GM21381 (cell line): ENCODE measurements at regions not wholly inside any gene's neighbourhood (a gene's known extent, or its start where the extent isn't known, plus 50 kb on each side); places are given as distances from the start of the nearest gene placed in this dataset.
"Not testable (repeated sequence)": the region's sequence is repeated elsewhere in the genome, so short reads cannot be mapped to it uniquely, and the experiment has no call there.

Experiments used
- ATAC-seq: cut with Tn5 transposase; IDR thresholded peaks from one replicate; pipeline ENCODE4 v1.9.1; 2021; ENCODE audit warnings: mild to moderate bottlenecking, moderate library complexity; ENCODE audit not compliant: unreplicated experiment

DNA sequence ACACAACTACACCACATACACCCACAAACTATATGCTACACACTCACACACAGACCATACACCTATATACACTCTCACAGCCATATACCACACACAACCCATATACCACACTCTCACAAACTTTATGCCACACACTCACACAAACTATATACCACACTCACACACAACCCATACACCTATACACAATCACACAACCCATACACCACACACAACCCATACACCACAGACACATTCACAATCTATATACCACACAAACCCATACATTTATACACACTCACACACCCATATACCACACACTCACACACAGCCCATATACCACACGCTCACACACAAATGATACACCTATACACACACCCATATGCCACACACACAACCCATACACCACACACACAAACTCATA lies 163.3 kb downstream of the TMEM121 start:
- no peak for ATAC-seq

DNA sequence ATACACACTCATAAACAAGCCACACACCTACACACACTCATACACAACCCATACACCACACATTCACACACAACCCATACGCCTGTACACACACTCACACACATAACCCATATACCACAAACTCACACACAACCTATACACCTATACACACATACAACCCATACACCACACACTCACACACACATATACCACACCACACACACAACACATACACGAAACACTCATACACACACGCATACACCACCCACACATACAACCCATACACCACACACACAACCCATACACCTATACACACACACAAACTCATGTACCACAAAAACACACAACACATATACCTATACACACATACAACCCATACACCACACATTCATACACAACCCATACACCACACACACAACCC lies 164.3 kb downstream of the TMEM121 start:
- no peak for ATAC-seq

DNA sequence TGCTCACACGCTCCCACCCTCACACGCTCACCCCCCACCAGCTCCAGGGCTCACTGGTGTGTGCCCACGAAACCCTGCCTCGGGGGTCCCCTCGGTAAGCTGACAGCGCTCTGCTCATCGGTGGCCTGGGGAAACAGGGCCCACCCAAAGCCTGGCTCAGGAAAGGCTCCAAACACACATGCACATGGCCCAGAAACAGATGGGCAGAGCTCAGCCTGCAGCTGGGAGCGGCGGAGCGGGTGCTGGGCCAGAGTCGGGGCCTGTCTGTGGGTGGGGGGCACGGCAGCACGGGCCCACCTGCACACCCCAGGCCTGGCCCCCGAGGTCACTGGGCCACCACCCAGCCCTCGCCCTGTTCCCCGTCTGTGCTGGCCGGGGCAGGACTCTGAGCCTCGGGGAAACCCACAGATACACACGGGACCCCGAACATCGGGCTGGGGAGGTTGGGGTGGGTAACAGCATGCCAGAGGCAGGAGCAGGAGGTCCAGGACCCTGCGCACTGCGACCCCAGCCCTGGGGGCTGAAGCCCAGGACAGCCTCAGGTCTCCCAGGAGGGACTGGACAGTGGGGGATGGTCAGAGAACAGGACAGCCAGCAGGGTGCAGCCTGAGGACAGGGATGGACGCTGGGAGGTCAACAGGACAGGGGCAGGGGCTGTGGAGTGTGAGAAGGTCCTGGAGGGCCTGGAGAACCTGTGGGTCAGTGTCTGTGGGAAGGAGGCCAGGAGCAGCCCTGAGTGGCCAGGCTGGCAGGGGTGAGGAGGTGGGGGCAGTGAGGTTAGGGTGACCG lies 165.1 kb downstream of the TMEM121 start:
- ATAC-seq: not testable (repeated sequence)

DNA sequence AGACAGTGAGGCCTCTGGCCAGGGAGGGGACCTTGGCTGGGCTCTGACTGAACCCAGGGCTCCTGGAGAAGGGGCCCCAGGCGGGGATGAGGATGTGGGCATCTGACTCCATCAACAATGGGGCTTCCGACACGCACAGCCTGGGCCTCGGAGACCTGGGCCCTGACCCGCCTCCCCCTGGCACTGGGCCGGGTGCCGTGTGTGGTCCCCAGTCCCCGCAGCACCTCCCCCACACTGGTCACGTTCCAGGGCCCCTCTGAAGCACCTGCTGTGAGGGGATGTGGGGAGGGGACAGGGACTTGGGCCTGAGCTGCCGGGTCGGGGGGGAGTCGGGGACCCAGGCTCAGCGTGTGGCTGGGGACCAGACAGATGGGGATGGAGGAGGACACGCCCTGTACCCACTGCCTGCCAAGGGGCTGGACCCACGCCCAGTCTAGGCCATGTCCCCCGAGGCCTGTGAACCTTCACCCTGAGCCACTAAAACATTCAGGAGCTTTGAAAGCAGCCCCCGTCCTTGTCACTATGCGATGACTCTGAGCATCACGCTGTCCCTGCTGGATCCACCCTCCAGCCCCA lies 165.8 kb downstream of the TMEM121 start:
- not testable (repeated sequence) for ATAC-seq

DNA sequence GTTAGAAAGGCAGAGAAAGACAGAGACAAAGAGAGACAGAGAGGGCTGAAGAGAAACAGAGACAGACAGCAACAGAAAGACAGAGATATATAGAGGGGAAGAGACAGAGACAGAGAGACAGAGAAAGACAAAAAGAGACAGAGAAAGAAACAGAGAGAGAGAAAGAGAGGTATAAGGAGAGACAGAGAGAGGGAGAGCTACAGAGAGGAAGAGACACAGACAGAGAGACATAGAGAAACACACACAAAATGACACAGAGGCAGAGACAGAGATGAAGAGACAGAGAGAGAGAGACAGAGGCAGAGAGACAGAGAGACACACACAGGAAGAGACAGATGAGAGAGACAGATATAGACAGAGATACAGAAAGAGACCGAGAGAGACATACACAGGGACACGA lies 168.6 kb downstream of the TMEM121 start:
- no peak for ATAC-seq

DNA sequence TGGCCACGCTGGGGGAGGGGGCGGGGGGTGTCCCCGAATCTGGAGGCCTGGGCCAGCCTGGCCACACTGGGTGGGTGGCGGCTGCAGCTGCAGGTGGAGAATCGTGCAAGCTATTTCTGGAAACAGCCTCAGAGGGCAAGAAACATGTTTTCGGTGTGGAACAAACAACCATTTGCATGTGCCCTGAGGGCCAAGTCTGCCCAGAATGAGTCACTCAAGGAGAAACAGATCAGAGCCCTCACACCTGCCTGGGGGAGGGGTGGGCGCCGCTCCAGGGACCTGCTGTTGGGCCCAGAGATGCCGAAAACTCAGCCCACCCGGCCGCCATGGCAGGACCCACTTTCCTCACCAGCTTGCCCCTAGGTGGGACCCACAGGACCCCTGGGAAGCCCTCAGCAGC lies 170.0 kb downstream of the TMEM121 start:
- peak; percentile 52 for ATAC-seq

DNA sequence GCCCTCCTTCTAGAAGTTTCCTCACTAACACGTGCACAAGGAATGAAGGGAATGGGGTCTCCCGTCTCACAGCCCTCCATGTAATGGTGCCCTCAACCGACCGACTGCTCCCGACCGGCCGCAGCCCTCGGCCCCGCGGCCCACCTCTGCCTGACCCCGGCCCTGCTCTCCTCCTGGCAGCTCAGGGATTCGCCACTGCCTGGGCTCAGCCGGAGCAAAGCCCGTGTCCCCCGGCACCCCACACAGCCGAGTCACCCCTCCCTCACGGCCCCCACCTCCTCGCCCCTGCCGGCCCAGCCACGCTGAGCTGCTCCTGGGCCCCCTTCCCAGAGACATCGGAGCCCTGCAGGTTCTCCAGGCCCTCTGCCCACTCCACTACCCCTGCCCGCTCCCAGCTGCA lies 171.0 kb downstream of the TMEM121 start:
- ATAC-seq: not testable (repeated sequence)

DNA sequence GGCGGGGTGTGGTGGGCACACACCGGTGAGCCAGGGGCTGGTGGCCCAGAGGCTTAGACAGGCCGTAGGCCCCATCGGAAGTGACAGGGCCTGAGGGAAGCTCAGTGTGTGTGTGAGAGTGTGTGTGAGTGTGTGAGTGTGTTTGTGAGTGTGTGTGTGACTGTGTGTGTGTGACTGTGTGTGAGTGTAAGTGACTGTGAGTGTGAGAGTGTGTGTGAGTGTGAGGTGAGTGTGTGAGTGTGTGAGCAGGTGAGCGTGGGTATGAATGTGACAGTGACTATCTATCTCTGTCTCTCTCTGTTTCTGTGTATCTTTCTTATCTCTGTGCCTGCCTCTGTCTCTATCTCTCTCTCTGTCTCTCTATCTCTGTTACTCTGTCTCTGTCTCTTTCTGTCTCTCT lies 171.6 kb downstream of the TMEM121 start:
- not testable (repeated sequence) for ATAC-seq

DNA sequence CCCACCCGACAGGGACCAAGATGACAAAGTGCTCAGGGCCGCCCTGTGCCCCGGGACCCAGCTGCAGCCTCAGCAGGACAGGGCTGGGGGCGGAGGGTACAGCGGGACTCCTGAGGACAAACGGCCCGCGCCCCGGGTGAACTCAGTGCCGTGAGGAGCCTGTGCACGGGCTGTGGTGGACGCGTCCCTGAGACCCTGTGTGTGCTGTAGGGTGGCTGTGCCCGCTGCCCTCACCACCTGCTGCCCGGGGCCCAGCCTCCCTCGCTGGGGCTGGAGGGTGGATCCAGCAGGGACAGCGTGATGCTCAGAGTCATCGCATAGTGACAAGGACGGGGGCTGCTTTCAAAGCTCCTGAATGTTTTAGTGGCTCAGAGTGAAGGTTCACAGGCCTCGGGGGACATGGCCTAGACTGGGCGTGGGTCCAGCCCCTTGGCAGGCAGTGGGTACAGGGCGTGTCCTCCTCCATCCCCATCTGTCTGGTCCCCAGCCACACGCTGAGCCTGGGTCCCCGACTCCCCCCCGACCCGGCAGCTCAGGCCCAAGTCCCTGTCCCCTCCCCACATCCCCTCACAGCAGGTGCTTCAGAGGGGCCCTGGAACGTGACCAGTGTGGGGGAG lies 172.7 kb downstream of the TMEM121 start:
- ATAC-seq: not testable (repeated sequence)

DNA sequence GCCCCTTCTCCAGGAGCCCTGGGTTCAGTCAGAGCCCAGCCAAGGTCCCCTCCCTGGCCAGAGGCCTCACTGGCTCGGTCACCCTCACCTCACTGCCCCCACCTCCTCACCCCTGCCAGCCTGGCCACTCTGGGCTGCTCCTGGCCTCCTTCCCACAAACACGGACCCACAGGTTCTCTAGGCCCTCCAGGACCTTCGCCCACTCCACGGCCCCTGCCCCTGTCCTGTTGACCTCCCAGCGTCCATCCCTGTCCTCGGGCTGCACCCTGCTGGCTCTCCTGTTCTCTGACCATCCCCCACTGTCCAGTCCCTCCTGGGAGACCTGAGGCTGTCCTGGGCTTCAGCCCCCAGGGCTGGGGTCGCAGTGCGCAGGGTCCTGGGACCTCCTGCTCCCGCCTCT lies 173.3 kb downstream of the TMEM121 start:
- ATAC-seq: not testable (repeated sequence)

DNA sequence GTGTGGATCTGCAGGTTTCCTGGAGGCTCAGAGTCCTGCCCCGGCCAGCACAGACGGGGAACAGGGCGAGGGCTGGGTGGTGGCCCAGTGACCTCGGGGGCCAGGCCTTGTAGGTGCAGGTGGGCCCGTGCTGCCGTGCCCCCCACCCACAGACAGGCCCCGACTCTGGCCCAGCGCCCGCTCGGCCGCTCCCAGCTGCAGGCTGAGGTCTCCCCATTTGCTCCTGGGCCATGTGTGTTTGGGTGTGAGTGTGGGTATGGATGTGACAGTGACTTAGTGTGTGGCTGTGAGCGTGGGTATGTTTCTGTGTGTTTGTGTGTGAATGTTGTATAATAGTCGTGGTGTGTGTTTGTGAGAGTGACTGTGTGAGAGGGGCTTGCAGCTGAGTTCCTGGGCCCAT lies 173.8 kb downstream of the TMEM121 start:
- not testable (repeated sequence) for ATAC-seq

DNA sequence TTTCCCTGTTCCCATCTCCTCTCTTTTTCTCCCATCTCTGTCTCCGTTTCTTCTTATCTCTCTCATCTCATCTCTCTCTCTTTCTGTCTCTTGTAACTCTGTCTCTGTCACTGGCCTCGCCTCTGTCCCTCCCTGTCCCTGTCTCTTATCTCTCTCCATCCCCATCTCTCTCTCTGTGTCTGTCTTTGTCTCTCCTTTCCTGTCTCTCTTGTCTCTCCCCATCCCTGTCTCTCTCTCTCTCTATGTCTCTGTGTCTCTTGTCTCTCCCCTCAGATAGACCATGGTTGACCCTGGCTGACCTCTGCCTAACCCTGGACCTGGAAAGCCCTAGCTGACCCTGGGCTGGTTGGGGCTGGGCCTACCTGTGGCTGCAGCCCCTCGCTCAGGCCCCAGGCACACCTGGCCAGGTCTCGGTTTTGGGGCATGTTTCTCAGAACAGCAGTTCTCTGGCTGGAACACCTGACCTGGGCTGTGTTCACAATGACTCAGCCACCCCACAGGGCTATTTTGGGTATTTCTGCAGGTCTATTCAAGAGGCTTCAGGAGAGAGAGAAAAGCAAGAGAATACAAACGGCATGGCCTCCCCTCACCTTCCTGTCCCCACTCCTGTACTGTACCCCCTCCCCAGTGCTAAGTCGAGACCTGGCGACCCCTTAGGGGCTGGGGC lies 174.4 kb downstream of the TMEM121 start:
- ATAC-seq: peak; percentile 36

DNA sequence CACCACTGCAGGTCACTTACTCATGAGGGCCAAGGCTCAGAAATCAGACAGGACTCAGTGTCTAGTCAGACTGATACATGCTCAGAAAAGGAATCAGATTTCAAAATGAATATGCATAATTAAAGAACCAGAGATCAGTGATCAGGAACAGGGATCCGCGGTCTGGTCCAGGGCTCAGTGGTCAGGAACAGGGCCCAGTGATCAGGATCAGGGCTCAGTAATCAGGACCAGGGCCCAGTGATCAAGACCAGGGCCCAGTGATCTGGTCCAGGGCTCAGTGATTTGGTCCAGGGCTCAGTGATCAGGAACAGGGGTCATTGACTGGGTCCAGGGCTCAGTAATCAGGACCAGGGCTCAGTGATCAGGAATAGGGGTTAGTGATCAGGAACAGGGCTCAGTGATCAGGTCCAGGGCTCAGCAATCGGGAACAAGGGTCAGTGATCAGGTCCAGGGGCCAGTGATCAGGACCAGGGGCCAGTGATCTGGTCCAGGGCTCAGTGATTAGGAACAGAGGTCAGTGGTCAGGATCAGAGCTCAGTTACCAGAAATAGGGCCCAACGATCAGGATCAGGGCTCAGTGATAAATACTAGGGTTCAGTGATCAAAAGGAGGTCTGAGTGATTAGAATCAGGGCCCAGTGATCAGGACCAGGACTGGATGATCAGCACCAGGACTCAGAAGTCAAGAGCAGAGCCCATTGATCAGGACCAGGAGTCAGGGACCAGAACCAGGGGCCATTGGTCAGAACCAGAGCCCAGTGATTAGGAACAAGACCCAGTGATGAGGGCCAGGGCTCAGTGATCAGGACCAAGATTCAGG lies 175.3 kb downstream of the TMEM121 start:
- no peak for ATAC-seq

DNA sequence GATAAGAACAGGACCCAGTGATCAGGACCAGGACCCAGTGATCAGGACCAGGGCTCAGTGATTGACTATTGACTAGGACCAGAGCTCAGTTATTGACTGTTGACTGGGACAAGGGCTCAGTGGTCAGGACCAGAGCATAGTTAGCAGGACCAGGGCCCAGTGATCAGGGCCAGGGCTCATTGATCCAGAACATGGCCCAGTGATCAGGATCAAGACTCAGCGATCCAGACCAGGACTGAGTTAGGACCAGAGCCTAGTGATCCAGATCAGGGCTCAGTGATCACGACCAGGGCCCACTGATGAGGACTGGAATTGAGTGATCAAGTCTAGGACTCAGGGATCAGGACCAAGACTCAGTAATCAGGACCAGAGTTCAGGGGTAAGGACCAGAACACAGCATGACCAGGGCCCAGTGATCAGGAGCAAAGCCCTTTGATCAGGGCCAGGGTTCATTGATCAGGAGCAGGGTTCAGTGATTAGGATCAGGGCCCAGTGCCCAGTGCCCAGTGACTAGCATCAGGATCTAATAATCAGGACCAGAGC lies 176.0 kb downstream of the TMEM121 start:
- no peak for ATAC-seq

DNA sequence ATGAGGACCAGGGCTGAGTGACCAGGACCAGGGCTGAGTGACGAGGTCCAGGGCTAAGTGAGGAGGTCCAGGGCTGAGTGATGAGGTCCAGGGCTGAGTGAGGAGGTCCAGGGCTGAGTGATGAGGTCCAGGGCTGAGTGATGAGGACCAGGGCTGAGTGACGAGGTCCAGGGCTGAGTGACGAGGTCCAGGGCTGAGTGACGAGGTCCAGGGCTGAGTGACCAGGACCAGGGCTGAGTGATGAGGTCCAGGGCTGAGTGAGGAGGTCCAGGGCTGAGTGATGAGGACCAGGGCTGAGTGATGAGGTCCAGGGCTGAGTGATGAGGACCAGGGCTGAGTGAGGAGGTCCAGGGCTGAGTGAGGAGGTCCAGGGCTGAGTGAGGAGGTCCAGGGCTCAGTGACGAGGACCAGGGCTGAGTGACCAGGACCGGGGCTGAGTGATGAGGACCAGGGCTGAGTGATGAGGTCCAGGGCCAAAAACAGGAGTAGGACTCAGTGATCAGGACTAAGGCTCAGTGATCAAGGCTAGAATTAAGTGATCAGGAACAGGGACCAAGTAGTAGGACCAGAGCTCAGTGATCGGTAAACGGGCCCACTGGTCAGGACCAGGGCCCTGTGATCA lies 176.8 kb downstream of the TMEM121 start:
- not testable (repeated sequence) for ATAC-seq

DNA sequence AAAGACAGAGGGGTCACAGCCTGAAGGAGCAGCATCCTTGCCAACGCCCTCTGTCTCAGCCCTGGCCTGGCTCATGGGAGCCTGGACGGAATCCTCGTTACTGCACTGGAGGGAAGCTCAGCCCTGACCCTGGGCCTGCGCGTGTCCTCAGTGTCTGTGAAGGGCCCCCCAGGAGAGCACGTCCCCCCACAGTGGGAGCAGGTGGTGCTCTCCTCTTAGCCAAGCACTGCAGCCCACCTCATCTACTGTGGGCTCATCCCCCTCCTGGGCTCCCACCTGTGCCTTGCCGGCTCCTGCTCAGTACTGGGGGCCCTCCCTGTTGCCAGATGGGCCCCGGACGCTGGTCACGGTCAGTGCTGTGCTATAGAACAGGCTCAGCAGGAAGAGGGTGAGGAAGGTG lies 177.7 kb downstream of the TMEM121 start:
- not testable (repeated sequence) for ATAC-seq

DNA sequence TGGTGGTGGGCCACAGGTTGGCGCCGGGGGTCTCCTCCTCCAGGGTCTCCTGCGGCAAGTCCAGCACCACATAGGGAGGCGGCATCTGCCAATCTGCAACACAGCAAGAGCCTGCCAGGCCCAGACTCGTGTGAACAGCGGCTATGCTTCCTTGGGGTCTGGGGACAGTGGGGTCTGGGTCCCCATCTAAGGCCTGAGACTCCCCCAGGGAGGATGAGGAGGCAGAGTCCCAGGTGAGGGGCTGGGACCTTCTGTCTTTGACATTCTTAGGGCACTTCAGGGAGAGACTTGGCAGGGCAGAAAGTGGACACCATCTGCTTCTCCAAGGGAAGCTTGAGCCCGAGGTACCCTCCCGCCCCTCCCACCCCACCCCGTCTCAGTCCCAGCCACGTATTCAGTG lies 178.1 kb downstream of the TMEM121 start:
- not testable (repeated sequence) for ATAC-seq

DNA sequence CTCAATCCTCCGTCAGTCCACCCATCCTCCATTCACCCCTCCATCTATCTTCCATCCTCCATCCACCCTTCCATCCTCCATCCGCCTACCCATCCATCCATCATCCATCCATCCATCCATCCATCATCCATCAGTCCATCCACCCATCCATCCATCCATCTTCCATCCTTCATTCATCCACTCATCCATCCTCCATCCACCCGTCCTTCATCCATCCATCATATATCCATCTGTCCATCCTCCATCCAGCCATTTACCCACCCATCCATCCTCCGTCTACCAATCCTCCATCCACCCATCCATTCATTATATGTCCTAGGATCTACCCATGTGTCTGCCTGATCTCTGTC lies 179.1 kb downstream of the TMEM121 start:
- ATAC-seq: not testable (repeated sequence)

DNA sequence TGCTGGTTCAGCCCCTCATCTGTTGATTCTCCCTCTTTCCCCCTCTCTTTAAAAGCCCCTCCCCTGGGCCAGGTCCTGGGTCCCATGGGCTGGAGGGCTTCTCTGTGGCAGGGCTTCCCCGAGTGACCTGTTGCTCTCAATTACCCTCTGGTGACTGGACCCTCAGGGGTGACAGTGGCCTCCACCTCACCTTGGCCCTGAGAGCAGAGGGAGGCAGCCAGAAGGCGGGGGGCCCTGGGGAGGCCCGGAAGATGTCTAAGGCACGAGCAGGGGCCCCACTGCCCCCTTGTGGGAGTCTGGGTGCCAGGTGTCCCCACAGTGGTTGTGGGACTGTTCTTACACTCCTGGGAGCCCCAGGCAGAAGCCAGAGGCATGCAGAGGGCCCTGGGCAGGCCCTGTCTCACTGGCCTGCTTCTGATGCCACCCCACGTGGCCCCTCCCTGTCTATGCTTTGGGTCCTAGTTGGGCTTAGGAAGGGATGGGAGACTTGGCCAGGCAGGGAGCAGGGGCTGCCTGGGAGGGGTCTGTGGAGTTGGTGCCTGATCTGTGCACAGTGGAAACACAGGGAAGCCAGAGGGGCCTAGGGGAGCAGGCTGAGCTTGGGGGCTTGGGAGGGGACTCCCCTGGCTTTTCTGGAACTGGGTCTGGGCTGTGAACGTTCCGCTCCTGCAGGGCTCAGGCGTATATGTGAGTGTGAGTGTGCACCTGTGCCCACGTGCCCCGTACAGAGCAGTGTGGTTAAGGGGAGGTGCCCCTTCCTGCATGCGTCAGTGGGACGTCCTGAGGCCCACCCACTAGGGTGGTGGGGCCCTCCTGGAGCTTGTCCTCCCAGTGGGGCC lies 179.7 kb downstream of the TMEM121 start:
- ATAC-seq: not testable (repeated sequence)
